A204.1 (cell line): ENCODE measurements at regions not wholly inside any gene's neighbourhood (a gene's known extent, or its start where the extent isn't known, plus 50 kb on each side); places are given as distances from the start of the nearest gene placed in this dataset.

ENCODE experiments used
- FAIRE-seq: peaks from 2 replicates; lab custom pipeline; 2012; peaks lifted over from hg19 to GRCh38; lab: Jason Lieb, UNC

- FAIRE-seq, result no peak
These were observed 604.0 kb downstream of the HS3ST4 start for GRCh38 chr16:26295625-26296304.

GRCh38 chr16:26301516-26301915 lies 609.8 kb downstream of the HS3ST4 start:
- no peak for FAIRE-seq

GRCh38 chr16:26316683-26317464 lies 625.1 kb downstream of the HS3ST4 start:
- FAIRE-seq, result no peak

GRCh38 chr16:26317885-26318284 lies 626.1 kb downstream of the HS3ST4 start:
- FAIRE-seq, result no peak

DNA sequence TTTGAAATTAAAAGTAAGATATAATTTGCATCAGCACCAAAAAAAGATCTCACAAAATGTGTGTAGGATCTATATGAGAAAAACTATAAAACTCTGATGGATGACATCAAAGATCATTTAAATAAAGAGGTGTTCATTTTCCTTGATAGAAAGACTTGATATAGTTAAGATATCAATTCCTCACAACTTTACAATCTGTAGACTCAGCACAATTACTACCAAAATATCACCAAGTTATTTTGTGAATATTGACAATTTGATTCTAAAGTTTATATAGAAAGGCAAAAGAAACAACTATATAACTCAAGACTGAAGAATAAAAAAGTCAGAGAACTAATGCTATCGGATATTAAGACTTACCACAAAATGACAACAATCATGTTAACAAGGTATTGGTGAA lies 638.9 kb downstream of the HS3ST4 start:
- FAIRE-seq, result no peak

DNA sequence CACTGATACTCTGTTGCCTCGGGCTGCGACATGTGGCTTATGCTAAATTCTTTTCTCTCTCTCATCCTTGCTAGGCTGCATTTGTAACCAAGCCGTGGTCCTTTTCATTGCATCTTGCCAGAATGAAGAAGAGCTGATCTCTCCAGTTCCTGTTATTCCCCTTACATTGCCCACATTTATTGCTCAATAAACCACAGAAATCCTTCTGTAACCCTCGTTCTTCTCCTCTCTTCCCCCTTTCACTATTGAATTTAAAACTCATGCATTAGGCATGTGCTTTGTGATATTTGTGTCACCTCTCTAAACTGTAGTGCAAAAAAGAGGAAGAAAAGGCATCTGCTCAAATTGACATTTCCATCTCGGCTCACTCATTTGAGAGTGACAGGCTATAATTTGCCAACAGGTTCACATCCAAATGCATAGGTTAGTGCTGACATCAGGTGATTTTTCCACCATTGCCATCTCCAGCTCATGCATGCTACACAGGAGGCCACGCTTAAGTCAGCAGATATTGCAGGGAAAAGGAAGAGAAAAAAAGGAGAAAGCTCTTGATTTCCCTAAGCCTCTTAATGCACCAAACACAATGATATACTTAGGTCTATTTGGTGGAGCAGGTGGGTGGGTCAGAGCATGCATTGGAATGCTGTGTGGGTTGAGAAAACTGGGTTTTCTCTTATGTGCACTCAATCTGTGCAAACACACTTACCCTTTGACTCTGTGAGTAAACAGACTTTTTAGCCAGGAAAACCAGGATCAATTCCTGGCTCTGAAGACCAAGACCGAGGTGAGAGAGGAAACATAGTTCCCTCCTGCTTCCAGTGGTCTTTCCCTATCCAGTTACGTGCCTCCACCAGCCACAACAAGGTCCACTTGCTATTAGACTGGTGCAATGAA lies 642.7 kb downstream of the HS3ST4 start:
- FAIRE-seq, result no peak

DNA sequence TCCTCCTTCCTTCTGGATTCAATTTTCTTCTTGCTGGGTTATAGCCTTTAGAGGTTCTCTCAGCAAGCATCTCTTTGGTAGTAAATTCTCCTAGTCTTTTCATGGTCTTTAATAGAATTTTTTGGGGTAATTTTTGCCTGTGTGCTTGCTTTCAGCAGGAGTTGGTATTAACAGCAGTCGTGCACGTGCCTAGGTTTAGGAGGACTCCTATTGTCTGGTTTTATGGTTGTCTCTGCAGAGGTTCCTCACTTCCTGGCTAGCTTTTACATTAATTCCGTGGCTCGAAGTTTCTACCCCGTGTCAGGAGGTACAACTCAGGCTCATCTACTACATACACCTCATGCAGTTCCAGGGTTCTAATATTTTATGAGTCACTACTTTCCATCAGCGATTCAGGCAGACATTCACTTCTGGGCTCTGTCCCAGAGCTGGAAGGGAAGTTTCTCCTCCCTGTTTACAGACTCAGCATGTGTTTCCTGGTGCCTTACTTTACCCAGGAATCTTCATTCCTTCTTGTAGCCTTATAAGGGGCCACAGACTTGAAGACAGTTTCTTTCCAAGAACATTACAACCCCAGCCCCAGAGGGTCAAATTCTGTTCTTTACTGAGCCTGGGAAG lies 643.6 kb downstream of the HS3ST4 start:
- no peak for FAIRE-seq

DNA sequence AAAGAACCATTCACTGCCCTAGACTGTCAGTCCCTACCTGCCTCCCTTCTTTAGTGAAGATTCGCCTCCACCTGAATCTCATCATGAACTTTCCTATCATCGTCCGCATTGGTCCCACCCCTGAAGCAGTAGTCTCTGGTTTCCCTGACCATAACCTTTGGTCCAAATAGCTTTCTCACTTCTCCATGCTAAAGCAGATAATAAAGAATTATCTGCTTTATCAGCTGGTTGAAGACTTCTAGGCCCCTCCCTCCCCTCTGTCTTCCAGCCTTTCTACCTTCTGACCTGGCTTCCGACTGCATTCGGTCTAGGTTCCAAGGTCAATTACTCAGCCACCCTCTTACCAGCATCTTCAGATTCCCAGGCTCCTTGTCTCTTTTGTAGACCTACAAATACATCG lies 650.9 kb downstream of the HS3ST4 start:
- FAIRE-seq, result no peak

DNA sequence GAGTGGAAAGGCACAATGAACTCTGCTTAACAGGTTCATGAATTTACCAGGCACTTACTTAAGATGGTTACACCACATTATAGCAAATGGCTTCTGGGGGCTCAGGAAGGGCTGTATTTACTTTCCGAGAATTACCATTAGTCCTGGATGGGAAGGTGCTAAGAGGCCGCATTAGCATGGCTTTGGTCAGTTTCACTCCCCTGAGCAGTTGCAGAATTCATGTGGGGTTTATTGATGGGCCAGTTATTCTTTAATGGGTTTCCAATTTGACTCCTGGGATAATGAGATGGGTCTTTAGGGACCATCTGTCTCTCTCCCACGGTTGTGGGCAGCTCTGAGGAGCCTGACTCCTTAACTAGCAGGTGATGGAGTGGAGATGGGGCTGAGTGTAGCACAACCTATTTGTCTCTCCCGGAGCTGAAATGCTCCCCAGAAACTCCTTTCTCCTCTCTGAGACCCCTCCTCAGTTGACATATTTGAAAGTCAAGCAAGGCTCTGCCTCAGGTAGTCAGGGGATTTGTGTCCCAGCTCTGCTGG lies 652.5 kb downstream of the HS3ST4 start:
- FAIRE-seq, result no peak

DNA sequence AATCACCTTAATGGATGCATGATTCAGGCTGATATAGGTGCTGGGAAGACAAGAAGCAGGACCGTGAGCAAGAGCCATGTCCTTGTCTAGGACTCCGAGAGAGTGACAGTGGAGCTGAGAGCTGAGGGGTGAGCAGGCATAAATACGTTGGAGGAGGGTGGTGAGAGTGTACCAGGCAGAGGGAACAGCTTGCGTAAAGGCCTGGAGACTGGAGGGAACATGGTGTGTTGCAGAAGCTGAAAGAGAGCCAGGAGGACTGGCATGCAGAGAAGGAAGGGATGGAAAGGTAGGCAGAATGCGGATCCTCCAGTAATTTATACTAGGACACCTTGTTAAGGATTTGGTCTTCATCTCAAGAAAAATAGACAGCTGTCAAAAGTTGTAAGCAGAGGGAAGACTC lies 653.2 kb downstream of the HS3ST4 start:
- FAIRE-seq, result no peak

- FAIRE-seq, result no peak
These were observed 654.2 kb downstream of the HS3ST4 start for GRCh38 chr16:26345966-26346365.

- no peak for FAIRE-seq
These were observed 656.3 kb downstream of the HS3ST4 start for GRCh38 chr16:26348095-26348494.

- FAIRE-seq, result no peak
These were observed 669.1 kb downstream of the HS3ST4 start for GRCh38 chr16:26360867-26361266.

- no peak for FAIRE-seq
These were observed 671.8 kb downstream of the HS3ST4 start for GRCh38 chr16:26363581-26363980.

- no peak for FAIRE-seq
These were observed 673.6 kb downstream of the HS3ST4 start for GRCh38 chr16:26365161-26365940.

DNA sequence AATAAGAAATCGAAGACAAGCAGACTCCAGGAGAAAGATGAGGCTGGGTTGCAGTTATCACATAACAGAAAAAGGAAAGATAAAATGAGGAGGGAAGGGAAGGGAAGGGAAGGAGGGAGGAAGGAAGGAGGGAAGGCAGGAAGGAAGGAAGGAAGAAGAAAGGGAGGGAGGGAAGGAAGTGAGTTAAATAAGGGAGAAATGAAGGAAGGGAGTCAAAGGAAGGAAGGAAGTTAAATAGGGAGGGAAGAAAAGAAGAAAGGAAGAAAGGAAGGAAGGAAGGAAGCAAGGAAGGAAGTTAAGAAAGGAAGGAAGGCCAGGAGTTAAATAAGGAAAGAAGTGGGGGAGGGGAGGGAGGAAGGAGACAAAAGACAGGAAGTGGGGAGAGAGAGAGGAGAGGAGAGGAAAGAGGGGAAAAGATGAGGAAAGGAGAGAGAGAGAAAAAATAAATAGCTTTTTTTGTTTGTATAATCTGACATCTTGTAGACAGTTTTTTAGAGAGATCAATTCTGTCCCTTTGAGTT lies 679.6 kb downstream of the HS3ST4 start:
- no peak for FAIRE-seq

GRCh38 chr16:26374279-26374925 lies 682.6 kb downstream of the HS3ST4 start:
- FAIRE-seq, result no peak

GRCh38 chr16:26382586-26382985 lies 684.1 kb upstream of the C16orf82 start:
- FAIRE-seq, result no peak

- no peak for FAIRE-seq
These were observed 680.6 kb upstream of the C16orf82 start for GRCh38 chr16:26386096-26386495.

- FAIRE-seq, result no peak
These were observed 674.9 kb upstream of the C16orf82 start for GRCh38 chr16:26391833-26392232.

DNA sequence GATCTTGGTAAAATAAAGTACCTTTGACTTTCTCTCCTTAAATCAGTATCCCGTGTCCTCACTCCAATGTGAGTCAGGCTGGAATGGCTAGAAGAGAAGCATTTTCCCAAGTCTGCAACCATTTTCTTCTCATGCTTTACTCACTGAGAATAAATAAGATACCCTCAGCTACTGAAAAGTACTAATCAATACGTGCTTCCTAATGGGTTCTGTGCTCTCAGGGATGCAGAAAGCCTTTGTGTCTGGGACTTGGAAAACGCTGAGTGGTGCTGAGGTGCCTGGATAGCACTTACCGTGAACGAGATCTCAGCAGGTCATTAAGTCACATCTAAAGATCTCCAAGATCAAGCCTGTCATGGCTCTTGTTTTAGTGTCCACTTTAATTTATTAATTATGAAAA lies 672.3 kb upstream of the C16orf82 start:
- no peak for FAIRE-seq
